Fibroblast of the aortic adventitia (primary cell): ENCODE measurements at regions not wholly inside any gene's neighbourhood (a gene's known extent, or its start where the extent isn't known, plus 50 kb on each side); places are given as distances from the start of the nearest gene placed in this dataset.
A peak's percentile ranks its signal among the peaks of the same experiment; 100 is the strongest.

Source experiments
- DNase-seq: peaks from one replicate; pipeline ENCODE4 v3.0.0-alpha.2; 2010; ENCODE audit warnings: low read depth
- H3K4me3 ChIP-seq: 2 replicates; pipeline ENCODE4 v1.5.1; 2011; ENCODE audit warnings: low read depth, mild to moderate bottlenecking, control low read depth, low read length, moderate library complexity
- CTCF ChIP-seq: IDR thresholded peaks from 2 replicates; pipeline ENCODE4 v1.5.1; 2011; ENCODE audit warnings: mild to moderate bottlenecking, low read length, control low read depth, inconsistent platforms; ENCODE audit not compliant: insufficient read depth

DNA sequence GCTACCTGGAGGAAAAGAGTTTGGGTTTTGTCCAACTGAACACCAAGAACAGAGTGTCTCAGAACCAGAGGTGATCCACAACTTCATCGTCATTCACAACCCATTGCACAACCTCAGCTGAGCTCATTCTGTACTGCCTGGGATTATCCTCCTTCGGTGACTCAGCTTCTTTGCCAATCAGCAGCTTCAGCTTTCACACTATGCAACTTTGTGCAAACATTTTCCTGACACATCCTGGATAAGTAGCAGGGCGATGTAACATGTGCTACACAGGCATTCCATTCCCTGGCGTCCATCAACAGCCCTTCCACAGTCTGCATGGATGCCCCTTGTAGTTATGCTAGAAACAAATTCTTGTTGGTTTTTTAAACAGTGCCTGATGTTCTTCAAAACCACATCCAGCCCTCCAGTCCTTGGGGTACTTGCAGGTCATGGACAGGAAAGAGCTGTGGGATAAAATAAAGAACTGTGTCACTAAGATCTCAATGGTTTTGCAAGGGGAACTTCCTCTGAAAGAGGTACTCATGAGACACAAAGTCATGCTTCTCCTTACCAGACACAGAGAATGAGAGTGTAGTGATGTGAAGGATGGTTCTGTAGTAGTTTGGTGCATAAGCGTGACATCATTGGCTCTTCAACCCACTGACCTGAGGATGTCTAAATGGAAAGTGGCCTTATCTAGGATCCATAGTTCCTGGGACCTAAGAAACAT lies 478.5 kb downstream of the KIF20B start:
- H3K4me3 ChIP-seq, result no peak overlapping the region
- DNase-seq, result peak; percentile 97
- TF ChIP-seq CTCF, result no peak

DNA sequence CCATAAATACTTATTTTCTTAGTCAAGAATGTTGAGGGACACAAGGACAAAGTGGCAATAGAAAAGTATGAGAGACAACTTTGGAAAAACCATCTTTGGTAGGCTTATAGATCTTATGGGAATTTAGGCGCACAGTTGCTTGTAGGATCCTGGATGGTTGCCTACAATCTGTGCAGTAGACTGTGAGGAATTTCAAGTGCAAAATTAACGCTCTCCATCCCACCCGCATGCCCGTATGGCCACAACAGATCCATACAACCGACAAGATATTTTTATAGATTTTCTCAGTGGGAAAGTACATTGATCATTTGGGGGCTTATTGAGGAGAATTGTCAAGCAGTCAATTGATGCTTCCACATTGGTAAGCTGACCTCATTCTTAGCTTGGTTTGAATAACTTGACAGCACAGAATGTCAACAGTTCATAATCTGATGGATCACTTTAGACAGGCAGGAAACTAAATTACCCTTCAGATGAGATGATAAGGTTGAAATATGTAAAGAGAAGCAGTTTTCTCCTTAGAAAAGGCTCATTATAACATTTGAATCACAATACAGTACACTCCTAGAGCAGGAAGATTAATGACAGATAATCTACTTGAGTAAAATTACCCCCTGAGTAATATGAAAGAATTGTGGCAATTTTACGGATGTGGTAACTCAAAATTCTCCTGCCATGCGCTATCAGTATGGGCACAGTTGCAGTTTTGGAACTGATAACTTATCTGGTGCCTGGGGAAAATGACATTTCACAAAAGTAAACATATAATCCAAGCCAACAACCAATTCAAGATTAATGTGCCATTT lies 479.7 kb downstream of the KIF20B start:
- H3K4me3 ChIP-seq, result no peak overlapping the region
- peak; percentile 93 for DNase-seq
- no peak for TF ChIP-seq CTCF

GRCh38 chr10:90192825-90193224 lies 491.4 kb downstream of the KIF20B start:
- no peak overlapping the region for H3K4me3 ChIP-seq
- no peak for TF ChIP-seq CTCF
- no peak for DNase-seq

- DNase-seq, result peak; percentile 95
- H3K4me3 ChIP-seq, result no peak overlapping the region
- TF ChIP-seq CTCF, result no peak
Observed at GRCh38 chr10:90193240-90193985, 492.0 kb downstream of the KIF20B start.

DNA sequence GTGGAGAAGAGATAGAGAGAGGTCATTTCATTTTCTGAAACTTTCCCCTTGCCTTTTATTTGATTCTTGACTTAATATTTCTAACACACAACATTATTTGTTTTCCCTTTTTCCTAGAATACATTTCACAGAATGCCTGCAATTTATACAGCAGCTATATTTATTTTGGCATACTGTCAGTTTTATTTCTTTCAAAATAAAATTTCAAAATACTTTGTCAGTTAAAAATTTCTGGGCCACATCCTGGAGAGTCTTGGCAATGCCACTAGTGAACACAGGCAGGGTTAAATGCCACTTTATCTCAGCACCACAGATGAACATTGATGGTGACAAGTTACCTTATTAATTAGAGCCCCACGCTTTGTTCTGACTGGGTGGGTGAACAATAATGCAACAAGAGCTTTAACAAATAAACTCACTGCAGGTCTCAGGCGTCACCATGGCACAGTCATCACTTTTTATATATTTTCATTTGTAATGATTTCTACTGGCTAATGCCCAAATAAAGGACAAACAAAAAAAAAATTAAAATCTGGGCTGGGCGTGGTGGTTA lies 494.0 kb downstream of the KIF20B start:
- no peak overlapping the region for H3K4me3 ChIP-seq
- no peak for DNase-seq
- TF ChIP-seq CTCF, result no peak

- DNase-seq, result peak; percentile 48
- H3K4me3 ChIP-seq, result no peak overlapping the region
- no peak for TF ChIP-seq CTCF
Observed at GRCh38 chr10:90197766-90198165, 496.4 kb downstream of the KIF20B start.
